Spleen (tissue), 11 donors: ENCODE measurements at regions not wholly inside any gene's neighbourhood (a gene's known extent, or its start where the extent isn't known, plus 50 kb on each side); places are given as distances from the start of the nearest gene placed in this dataset.

Experiments used
- DNase-seq: peaks from one replicate; pipeline ENCODE4 v3.0.0-alpha.2; 2020
- H3K27ac ChIP-seq, 8 donors: fragments of 200-600 bp; sonication (generic) in 7 of 8; 1 replicate in 4 of 8; 2 replicates in 4 of 8; pipeline versions ENCODE4 v1.5.0 to v1.8.0; 2016 to 2021; ENCODE audit warnings: inconsistent platforms in 4 of 8, mild to moderate bottlenecking in 4 of 8, moderate library complexity in 1 of 8
- H3K27me3 ChIP-seq, 7 donors: fragments of 200-600 bp; sonication (generic) in 6 of 7; replicated peaks in 1 of 7; 1 replicate in 4 of 7; 2 replicates in 3 of 7; pipeline versions ENCODE4 v1.5.0 to v1.8.0; 2016 to 2021; ENCODE audit warnings: inconsistent platforms in 3 of 7, mild to moderate bottlenecking in 1 of 7
- H3K36me3 ChIP-seq, 6 donors: fragments of 200-600 bp; sonication (generic) in 5 of 6; 1 replicate in 4 of 6; 2 replicates in 2 of 6; pipeline versions ENCODE4 v1.5.0 to v1.8.0; 2016 to 2021; ENCODE audit warnings: inconsistent platforms in 2 of 6
- H3K4me1 ChIP-seq, 6 donors: fragments of 200-600 bp; sonication (generic) in 5 of 6; 1 replicate in 3 of 6; 2 replicates in 3 of 6; pipeline versions ENCODE4 v1.5.0 to v1.8.0; 2016 to 2021; ENCODE audit warnings: inconsistent platforms in 3 of 6
- H3K4me3 ChIP-seq, 8 donors: fragments of 200-600 bp; sonication (generic) in 7 of 8; 1 replicate in 4 of 8; 2 replicates in 4 of 8; pipeline versions ENCODE4 v1.5.0 to v1.8.0; 2016 to 2021; ENCODE audit warnings: inconsistent platforms in 4 of 8, mild to moderate bottlenecking in 4 of 8, moderate library complexity in 2 of 8
- H3K9me3 ChIP-seq, 8 donors: fragments of 200-600 bp; sonication (generic) in 7 of 8; 1 replicate in 4 of 8; 2 replicates in 4 of 8; pipeline versions ENCODE4 v1.5.0 to v1.8.0; 2016 to 2021; ENCODE audit warnings: inconsistent platforms in 4 of 8
- POLR2A ChIP-seq, 3 donors: fragments of 450-650 bp; IDR thresholded peaks; one replicate each; pipeline ENCODE4 v1.5.1; 2017; ENCODE audit warnings: antibody characterized with exemption in 3 of 3, mild to moderate bottlenecking in 1 of 3
- POLR2AphosphoS5 ChIP-seq, 3 donors: sonication (generic); formaldehyde crosslinking; IDR thresholded peaks; one replicate each; pipeline ENCODE4 v1.5.1; 2017; ENCODE audit warnings: antibody characterized with exemption in 3 of 3
- WGBS, 5 donors: extraction: QIAGEN DNeasy Blood & Tissue Kit in 3 of 5; methylation state at CpG; one replicate each; pipeline versions ENCODE4 v1.1.5 to v1.1.7; 2013 to 2018; 5-methylcytosine and 5-hydroxymethylcytosine counted together
- intact Hi-C: fragments of 100-400 bp; cut with DNase I; formaldehyde crosslinking; loops from one replicate; pipeline ENCODE4 v1.15.0; 2023; ENCODE audit warnings: low total_unique reads
- TF ChIP-seq, protein P1 (sequence below), 11 experiments: fragments of 200-600 bp in 7 of 11; fragments of 450-650 bp in 4 of 11; sonication (generic) in 4 of 11; IDR thresholded peaks in 8 of 11; conservative IDR thresholded peaks in 3 of 11; 1 replicate in 7 of 11; 2 replicates in 4 of 11; pipeline versions ENCODE4 v1.4.0 to v1.8.0; 2016 to 2021; ENCODE audit warnings: antibody characterized with exemption in 11 of 11, inconsistent platforms in 4 of 11, mild to moderate bottlenecking in 1 of 11
- donor health status: healthy with polysubstance abuse.
- donor health status: DM: no; HTN: no; CAD: no; lungs with moderate emphysema.
- donor health status: DM: no; HTN: no; CAD: no.
- donor health status: Bipolar disorder and iron deficiency.
- donor health status: healthy.
- donor health status: DM: no; HTN: no; CAD: no.
- donor health status: DM: yes; HTN: yes; CAD: no.

DNA sequence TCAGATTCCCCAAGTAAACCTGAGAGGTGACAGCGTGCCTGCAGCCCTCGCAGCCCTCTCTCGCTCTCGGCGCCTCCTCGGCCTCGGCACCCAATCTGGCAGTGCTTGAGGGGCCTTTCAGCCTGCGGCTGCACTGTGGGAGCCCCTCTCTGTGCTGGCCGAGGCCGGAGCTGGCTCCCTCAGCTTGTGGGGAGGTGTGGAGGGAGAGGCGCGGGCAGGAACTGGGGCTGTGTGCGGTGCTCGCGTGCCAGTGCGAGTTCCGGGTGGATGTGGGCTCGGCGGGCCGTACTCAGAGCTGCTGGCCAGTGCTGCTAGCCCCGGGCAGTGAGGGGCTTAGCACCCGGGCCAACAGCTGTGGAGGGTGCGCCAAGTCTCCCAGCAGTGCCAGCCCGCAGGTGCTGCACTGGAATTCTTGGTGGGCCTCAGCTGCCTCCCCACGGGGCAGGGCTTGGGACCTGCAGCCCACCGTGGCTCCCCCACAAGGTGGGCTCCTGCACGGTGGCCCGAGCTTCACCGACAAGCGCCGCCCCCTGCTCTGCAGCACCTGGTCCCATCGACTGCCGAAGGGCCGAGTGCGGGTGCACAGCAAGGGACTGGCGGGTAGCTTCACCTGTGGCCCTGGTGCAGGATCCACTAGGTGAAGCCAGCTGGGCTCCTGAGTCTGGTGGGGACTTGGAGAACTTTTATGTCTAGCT lies 809.7 kb upstream of the ADGRB3 start:
- no peak for DNase-seq
- Histone ChIP-seq H3K27ac (no peak overlapping the region), H3K9me3 (peaks cover 0 to 42% (median 22%) of the 10 kb centered on the region in 8 donors), H3K36me3 (no peaks in the 10 kb centered on the region), H3K4me3 (no peak overlapping the region), H3K4me1 (no peaks in the 10 kb centered on the region), H3K27me3 (no peaks in the 10 kb centered on the region)
- 89 to 95% (median 94%) methylated on average over 27 to 36 of the region's 36 CpGs for WGBS, 5 donors
- TF ChIP-seq, protein P1, sequence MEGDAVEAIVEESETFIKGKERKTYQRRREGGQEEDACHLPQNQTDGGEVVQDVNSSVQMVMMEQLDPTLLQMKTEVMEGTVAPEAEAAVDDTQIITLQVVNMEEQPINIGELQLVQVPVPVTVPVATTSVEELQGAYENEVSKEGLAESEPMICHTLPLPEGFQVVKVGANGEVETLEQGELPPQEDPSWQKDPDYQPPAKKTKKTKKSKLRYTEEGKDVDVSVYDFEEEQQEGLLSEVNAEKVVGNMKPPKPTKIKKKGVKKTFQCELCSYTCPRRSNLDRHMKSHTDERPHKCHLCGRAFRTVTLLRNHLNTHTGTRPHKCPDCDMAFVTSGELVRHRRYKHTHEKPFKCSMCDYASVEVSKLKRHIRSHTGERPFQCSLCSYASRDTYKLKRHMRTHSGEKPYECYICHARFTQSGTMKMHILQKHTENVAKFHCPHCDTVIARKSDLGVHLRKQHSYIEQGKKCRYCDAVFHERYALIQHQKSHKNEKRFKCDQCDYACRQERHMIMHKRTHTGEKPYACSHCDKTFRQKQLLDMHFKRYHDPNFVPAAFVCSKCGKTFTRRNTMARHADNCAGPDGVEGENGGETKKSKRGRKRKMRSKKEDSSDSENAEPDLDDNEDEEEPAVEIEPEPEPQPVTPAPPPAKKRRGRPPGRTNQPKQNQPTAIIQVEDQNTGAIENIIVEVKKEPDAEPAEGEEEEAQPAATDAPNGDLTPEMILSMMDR (IDR thresholded peaks at IDR 0.05 in 8 of 11, conservative IDR thresholded peaks at IDR 0.05 in 3 of 11) = no peak
- TF ChIP-seq POLR2AphosphoS5 (IDR thresholded peaks at IDR 0.05) = no peak
- intact Hi-C loops = no loop called here

DNA sequence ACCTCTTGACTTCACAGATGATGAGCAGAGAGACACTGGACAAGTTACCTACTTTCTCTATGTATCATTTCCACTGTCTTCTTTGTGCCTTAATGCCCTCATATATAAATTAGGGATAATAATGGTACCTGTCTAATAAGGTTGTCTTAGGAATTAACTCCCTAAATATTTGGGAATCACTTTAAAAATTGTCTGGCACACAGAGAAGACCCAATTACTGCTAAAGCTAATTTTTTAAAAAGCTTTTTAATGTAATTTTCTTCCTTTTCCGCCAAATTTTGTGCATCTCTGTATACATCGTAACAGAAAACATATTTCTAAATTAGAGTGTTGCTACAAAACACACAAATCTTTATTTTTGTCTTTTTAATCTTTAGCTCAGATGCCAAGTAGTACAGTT lies 816.8 kb upstream of the ADGRB3 start:
- intact Hi-C loops = no loop called here

DNA sequence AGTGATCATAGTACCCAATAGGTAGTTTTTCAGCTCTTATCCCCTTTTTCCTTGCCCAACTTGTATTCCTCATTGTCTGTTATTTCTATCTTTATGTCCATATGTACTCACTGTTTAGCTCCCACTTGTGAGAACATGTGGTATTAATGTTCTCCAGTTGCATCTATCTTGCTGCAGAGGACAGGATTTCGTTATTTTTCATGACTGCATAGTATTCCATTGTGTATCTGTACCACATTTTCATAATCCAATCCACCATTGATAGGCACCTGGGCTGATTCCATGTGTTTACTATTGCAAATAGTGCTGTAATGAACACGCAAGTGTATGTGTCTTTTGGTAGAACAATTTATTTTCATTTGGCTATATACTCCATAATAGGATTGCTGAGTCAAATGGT lies 819.5 kb upstream of the ADGRB3 start:
- TF ChIP-seq, protein P1 (IDR thresholded peaks at IDR 0.05 in 8 of 11, conservative IDR thresholded peaks at IDR 0.05 in 3 of 11) = no peak
- TF ChIP-seq POLR2AphosphoS5 (IDR thresholded peaks at IDR 0.05) (no peak), POLR2A (IDR thresholded peaks at IDR 0.05) (no peak)
- peaks cover 0 to 70% (median 54%) of the 10 kb centered on the region in 8 donors for H3K9me3 ChIP-seq
- intact Hi-C loops = no loop called here
- no peak for DNase-seq
- no peaks in the 10 kb centered on the region for H3K36me3 ChIP-seq
- no peaks in the 10 kb centered on the region for H3K4me1 ChIP-seq
- no peaks in the 10 kb centered on the region for H3K27me3 ChIP-seq
- no peak overlapping the region for H3K27ac ChIP-seq
- no peak overlapping the region for H3K4me3 ChIP-seq
- WGBS, 5 donors = 52 to 66% (median 57%) methylated on average over 2 of the region's 2 CpGs

More for the DNA sequence above, 816.8 kb upstream of the ADGRB3 start:
- peaks cover 0 to 56% (median 47%) of the 10 kb centered on the region in 8 donors for H3K9me3 ChIP-seq
- no peak overlapping the region for H3K27ac ChIP-seq
- no peak for DNase-seq
- 64 to 88% (median 85%) methylated on average over 2 of the region's 2 CpGs for WGBS, 5 donors
- H3K4me3 ChIP-seq = no peak overlapping the region
- no peaks in the 10 kb centered on the region for H3K4me1 ChIP-seq
- no peaks in the 10 kb centered on the region for H3K27me3 ChIP-seq
- no peaks in the 10 kb centered on the region for H3K36me3 ChIP-seq
- no peak for TF ChIP-seq POLR2AphosphoS5 (IDR thresholded peaks at IDR 0.05)

DNA sequence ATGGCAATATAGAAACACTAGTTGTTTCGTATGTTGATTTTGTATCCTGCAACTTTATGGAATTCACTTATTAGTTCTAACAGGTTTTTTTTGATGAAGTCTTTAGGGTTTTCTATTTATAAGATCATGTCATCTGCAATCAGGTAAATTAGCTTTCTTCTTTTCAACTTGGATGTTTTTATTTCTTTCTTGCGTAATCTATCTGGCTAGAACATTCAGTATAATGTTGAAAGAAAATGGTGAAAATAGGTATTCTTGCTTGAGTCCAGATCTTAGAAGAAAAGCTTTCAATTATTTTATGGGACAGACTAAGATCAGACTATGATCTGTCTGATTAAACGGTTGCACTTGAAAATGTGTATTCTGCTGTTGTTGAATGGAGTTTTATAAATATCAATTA lies 820.8 kb upstream of the ADGRB3 start:
- Histone ChIP-seq H3K4me1 (no peaks in the 10 kb centered on the region), H3K9me3 (peaks cover 0 to 62% (median 50%) of the 10 kb centered on the region in 8 donors), H3K27ac (no peak overlapping the region), H3K4me3 (no peak overlapping the region), H3K36me3 (no peaks in the 10 kb centered on the region), H3K27me3 (no peaks in the 10 kb centered on the region)
- 75 to 89% (median 83%) methylated on average over 3 of the region's 3 CpGs for WGBS, 5 donors
- intact Hi-C loops = no loop called here
- TF ChIP-seq POLR2A (IDR thresholded peaks at IDR 0.05) = no peak
- TF ChIP-seq, protein P1 (IDR thresholded peaks at IDR 0.05 in 8 of 11, conservative IDR thresholded peaks at IDR 0.05 in 3 of 11) = no peak
- no peak for TF ChIP-seq POLR2AphosphoS5 (IDR thresholded peaks at IDR 0.05)
- DNase-seq = no peak
